HG03175 (cell line): ENCODE measurements at regions not wholly inside any gene's neighbourhood (a gene's known extent, or its start where the extent isn't known, plus 50 kb on each side); places are given as distances from the start of the nearest gene placed in this dataset.
"Not testable (repeated sequence)": the region's sequence is repeated elsewhere in the genome, so short reads cannot be mapped to it uniquely, and the experiment has no call there.

Source experiments
- ATAC-seq: cut with Tn5 transposase; IDR thresholded peaks from one replicate; pipeline ENCODE4 v1.9.1; 2021; ENCODE audit warnings: mild to moderate bottlenecking, moderate library complexity; ENCODE audit not compliant: unreplicated experiment

- not testable (repeated sequence) for ATAC-seq
Measured at GRCh38 chr9:62655705-62656104, 1465.9 kb downstream of the SPATA31A7 start.

DNA sequence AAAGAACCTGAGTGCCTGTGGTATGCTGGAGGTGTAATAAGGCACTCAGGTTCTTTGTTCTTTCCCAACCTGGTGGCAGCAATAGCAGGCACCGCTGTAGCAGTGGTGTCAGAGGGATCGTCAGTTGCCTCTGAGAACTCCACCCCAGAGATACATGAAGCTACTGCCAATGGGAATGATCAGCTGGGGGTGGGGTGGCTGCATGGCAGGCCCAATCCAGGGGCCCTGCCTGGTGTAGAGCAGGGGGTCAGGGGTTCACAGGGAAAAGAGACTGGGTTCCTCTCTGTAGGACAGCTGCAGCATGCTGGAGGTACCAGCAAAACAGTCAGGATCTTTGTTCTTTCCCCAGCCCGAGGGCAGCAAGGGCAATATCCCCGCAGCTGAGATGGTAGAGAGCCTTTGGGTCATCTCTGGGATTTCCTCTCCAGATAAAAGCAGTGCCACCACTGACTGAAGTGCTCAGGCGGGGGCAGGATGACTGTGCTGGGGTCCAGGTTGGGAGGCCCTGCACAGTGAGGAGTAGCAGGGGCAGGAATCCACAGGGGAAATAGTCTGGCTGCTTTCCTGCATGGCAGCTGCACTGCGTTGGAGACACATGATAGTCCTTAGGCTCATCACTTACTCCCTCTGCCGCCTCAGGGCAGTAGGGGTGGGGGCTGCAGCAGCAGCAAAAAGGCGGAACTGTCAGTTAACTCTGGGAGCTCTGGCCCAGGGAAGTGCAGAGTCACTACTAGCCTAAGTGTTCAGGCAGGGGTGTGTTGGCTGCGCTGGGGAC lies 1473.1 kb downstream of the SPATA31A7 start:
- ATAC-seq, result not testable (repeated sequence)

DNA sequence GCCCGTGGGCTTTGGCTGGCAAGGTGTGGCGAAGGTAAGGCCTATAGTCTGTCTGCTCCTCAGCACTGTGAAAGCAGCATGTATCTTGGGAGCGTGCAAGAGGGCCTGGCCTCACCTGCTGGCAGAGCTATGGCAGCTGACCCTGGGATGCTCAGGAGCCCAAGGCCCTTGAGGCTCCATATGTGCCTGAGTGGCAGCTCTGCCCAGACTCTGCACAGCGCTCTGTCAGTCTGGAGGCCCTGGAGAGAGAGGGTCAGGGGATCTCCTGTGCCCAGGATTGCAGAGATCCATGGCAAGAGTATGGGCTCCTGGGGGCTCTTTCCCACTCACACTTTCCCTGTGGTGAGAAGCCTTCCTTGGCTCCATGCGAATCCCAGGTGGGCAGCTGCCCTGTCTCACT lies 1473.7 kb downstream of the SPATA31A7 start:
- ATAC-seq, result not testable (repeated sequence)

DNA sequence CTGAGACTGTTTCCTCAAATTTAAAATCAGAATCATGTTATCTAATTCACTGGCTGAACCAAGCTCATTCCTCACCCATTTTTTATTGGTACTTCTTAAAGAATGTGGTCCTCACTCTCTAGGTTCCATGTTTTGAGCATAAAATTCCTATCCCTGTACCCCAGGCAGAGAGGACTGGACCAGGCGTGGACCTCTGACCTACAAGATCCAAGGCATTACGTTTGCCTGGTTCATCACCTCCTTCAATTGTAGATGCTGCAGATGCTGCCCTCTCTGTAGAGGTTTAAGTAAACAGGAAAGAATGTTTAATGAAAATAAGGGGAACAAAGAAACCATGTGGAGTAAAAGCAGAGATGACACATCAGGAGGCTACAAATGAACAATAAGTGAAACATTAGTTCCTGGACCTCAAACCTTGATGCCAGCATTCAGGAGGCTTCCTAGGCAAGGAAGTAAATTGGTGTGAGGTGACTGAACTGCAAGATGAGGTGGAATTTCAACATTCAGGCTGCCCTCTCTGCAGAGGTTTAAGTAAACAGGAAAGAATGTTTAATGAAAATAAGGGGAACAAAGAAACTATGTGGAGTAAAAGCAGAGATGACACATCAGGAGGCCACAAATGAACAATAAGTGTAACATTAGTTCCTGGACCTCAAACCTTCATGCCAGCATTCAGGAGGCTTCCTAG lies 1477.4 kb downstream of the SPATA31A7 start:
- ATAC-seq, result not testable (repeated sequence)

DNA sequence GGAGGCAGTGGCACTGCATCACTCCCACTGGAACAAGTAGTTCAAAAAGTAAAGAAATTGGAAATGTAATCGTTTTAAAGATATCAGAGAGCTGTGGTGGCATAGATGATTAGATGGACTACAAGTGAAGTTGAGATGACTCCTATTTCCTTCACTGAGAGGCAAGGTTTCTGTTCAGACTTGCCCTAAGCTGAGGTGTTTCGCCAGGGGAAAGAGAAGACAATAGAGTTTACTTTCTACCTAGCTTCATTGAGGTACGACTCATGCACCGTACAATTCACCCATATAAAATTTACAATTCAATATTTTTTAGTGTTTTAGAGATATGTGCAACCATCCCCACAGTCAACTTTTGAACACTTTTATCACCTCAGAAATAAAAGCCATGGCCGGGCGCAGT lies 1487.2 kb downstream of the SPATA31A7 start:
- not testable (repeated sequence) for ATAC-seq

DNA sequence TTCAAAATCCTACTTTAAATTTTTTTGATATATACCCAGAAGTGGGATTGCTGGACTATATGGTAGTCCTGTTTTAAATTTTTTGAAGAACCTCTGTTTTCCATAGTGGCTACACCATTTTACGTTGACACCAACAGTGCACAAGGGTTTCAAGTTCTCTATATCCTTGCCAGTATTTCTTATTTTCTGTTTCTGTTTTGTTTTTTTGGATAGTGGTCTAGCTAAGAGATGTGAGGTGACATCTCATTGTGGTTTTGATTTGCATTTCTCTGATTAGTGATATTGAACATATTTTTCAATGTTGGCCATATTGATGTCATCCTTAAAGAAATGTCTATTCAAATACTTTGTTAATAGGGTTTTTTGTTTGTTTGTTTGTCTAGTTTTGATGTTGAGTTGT lies 1488.5 kb downstream of the SPATA31A7 start:
- ATAC-seq, result peak; percentile 74

- not testable (repeated sequence) for ATAC-seq
Measured at GRCh38 chr9:62679020-62679419, 1489.2 kb downstream of the SPATA31A7 start.

DNA sequence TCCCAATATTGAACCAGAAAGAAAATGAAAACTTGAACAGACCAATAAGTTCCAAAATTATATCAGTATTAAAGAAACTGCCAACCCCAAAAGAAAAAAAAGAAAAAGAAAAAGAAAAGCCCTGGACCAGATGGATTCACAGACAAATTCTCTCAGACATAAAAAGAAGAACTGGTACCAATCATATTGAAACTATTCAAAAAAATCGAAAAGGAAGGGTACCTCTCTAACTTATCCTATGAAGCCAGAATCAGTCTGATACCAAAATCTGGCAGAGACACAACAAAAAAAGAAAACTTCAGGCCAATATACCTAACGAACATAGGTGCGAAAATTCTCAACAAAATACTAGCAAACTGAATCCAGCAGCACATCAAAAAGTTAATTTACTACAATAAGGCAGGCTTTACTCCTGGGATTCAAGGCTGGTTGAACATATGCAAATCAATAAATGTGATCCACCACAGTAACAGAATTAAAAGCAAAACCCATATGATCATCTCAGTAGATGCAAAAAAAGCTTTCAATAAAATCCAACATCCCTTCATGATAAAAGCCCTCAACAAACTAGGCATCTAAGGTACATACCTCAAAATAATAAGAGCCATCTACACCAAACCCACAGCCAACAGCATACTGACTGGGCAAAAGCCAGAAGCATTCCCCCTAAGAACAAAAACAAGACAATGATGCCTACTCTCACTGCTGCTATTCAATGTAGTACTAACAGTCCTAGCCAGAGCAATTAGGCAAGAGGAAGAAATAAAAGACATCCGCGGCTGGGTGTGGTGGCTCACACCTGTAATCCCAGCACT lies 1495.2 kb downstream of the SPATA31A7 start:
- ATAC-seq, result peak; percentile 88

- not testable (repeated sequence) for ATAC-seq
Measured at GRCh38 chr9:62686313-62686712, 1496.5 kb downstream of the SPATA31A7 start.

- ATAC-seq, result not testable (repeated sequence)
Measured at GRCh38 chr9:62693019-62693418, 1503.2 kb downstream of the SPATA31A7 start.

DNA sequence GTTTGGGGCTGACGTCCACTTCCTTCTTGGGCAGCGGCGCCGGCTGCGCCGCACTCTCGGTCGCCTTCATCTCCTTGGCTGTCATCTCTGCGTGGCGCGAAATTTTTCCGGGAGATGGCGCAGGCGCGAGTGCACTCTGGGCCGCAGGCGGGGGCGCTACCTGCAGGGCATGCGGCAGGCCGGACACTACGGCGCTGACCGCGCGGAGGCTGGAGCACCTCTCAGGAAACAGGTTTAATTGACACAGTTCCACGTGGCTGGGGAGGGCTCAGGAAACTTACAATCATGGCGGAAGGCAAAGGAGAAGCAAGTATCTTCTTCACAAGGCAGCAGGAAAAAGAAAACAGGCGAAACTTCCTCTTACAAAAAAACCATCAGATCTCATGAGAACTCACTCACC lies 1521.5 kb downstream of the SPATA31A7 start:
- ATAC-seq, result not testable (repeated sequence)

DNA sequence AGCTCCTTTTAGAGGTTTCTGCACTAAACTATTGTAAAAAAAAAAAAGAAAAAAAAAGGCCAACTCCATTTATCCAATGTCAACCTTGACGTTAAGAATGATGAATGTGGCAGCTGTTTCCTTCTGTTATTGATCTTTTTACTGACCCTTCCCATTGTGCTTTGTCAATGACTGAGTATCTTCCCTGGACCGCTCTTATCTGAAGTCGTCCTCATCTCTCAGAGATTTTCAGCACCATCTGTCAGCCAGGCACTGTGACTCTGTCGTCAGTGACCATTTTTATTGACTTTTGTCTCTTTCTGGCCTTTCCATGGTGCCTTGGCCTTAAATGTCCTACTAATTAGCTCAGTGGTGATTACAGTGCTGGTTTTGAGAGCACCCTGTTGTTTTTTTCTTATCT lies 1535.7 kb downstream of the SPATA31A7 start:
- not testable (repeated sequence) for ATAC-seq

DNA sequence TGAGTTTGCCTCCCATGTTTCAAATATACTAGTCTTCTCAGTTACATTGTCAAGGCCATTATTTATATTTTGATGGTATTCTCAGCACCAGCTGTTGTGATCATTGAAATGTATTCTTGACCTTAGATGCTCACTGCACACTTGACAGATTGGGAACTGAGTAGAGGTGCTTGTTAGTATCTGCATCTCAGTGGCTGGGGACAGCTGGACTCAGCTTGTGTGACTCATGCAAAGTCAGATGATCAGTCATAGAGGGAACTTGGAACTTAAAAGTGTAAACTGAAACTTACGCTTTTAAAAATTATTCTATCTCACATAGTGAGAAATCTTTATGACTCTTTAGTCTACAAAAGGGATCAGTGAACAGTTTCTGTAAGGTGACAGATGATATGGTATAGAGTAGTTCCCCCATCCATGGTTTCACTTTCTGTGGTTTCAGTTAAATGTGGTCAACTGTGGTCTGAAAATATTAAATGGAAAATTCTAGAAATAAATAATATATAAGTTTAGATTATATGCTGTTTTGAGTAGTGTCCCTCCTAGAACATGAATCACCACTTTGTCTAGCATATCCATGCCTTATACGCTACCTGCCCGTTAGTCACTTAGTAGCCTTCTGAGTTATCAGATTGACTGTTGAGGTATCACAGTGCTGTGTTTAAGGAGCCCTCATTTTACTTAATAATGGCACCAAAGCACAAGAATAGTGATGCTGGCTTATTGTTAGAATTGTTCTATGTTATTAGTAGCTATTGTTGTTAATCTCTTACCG lies 1540.6 kb downstream of the SPATA31A7 start:
- ATAC-seq, result peak; percentile 96

DNA sequence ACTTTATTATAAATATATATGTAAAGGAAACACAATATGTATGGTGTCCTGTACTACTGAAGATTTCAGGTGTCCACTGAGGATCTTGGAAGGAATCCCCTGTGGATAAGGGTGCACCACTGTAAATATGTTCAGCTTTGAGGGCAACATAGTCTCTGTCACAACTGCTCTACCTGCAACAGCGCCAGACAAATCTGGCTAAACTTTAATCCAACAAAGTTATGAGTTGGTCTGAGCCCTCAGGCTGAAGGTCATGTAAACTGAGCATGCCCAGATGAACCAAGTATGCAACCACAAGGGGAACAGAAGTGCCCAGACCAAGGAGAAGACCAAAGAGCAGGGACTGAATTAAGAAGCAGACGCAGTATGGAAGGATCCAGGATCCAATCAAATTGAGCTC lies 1541.2 kb downstream of the SPATA31A7 start:
- not testable (repeated sequence) for ATAC-seq

GRCh38 chr9:62737004-62737606 lies 1547.3 kb downstream of the SPATA31A7 start:
- peak; percentile 49 for ATAC-seq

- ATAC-seq, result not testable (repeated sequence)
Measured at GRCh38 chr9:62737915-62738314, 1548.1 kb downstream of the SPATA31A7 start.

GRCh38 chr9:62745774-62746529 lies 1556.1 kb downstream of the SPATA31A7 start:
- ATAC-seq, result not testable (repeated sequence)
